HPDE6-E6E7 (cell line): ENCODE measurements at regions not wholly inside any gene's neighbourhood (a gene's known extent, or its start where the extent isn't known, plus 50 kb on each side); places are given as distances from the start of the nearest gene placed in this dataset.
"Not testable (repeated sequence)": the region's sequence is repeated elsewhere in the genome, so short reads cannot be mapped to it uniquely, and the experiment has no call there.

Experiments
- DNase-seq: peaks from one replicate; pipeline ENCODE4 v3.0.0; 2011; ENCODE audit warnings: missing footprints; ENCODE audit errors: extremely low spot score

- no peak for DNase-seq
Measured at GRCh38 chr11:126149759-126150625, 61.5 kb downstream of the RPUSD4 start.

GRCh38 chr11:126148317-126148716 lies 63.1 kb downstream of the RPUSD4 start:
- DNase-seq, result no peak

- DNase-seq, result no peak
Measured at GRCh38 chr11:126147208-126148111, 64.0 kb downstream of the RPUSD4 start.

- no peak for DNase-seq
Measured at GRCh38 chr11:126146454-126147192, 64.8 kb downstream of the RPUSD4 start.

- DNase-seq, result no peak
Measured at GRCh38 chr11:126145954-126146353, 65.5 kb downstream of the RPUSD4 start.

- not testable (repeated sequence) for DNase-seq
Measured at GRCh38 chr11:126143491-126143890, 68.0 kb downstream of the RPUSD4 start.

- DNase-seq, result no peak
Measured at GRCh38 chr11:126140926-126141280, 70.5 kb downstream of the RPUSD4 start.

- no peak for DNase-seq
Measured at GRCh38 chr11:126140201-126140925, 71.1 kb downstream of the RPUSD4 start.

GRCh38 chr11:126139111-126140091 lies 72.0 kb downstream of the RPUSD4 start:
- no peak for DNase-seq

GRCh38 chr11:126138636-126139035 lies 72.8 kb downstream of the RPUSD4 start:
- no peak for DNase-seq

GRCh38 chr11:126137136-126137535 lies 74.3 kb downstream of the RPUSD4 start:
- no peak for DNase-seq

GRCh38 chr11:126136507-126136906 lies 73.8 kb upstream of the CDON start:
- DNase-seq, result no peak

- no peak for DNase-seq
Measured at GRCh38 chr11:126135235-126136176, 72.8 kb upstream of the CDON start.

- DNase-seq, result no peak
Measured at GRCh38 chr11:126134461-126135155, 71.9 kb upstream of the CDON start.

- DNase-seq, result no peak
Measured at GRCh38 chr11:126133901-126134300, 71.2 kb upstream of the CDON start.

- DNase-seq, result peak; percentile 17
Measured at GRCh38 chr11:126132319-126132718, 69.7 kb upstream of the CDON start.

GRCh38 chr11:126130781-126131180 lies 68.1 kb upstream of the CDON start:
- not testable (repeated sequence) for DNase-seq
